Neuronal stem cell (in vitro differentiated cells): ENCODE measurements at regions not wholly inside any gene's neighbourhood (a gene's known extent, or its start where the extent isn't known, plus 50 kb on each side); places are given as distances from the start of the nearest gene placed in this dataset.

ENCODE experiments used
- DNase-seq: peaks from one replicate; pipeline ENCODE4 v3.0.0-alpha.2; 2013; ENCODE audit warnings: low spot score
- H2AFZ ChIP-seq: one replicate; pipeline ENCODE4 v1.6.1; 2013; ENCODE audit warnings: mild to moderate bottlenecking, low read length, inconsistent platforms
- H2AK5ac ChIP-seq: 2 replicates; pipeline ENCODE4 v1.6.1; 2013; ENCODE audit warnings: low read depth, mild to moderate bottlenecking, inconsistent platforms, low read length, moderate library complexity, mixed read lengths
- H2BK120ac ChIP-seq: 2 replicates; pipeline ENCODE4 v1.6.1; 2013; ENCODE audit warnings: low read depth, mild to moderate bottlenecking, inconsistent platforms, low read length, moderate library complexity, mixed read lengths
- H2BK12ac ChIP-seq: one replicate; pipeline ENCODE4 v1.6.1; 2013; ENCODE audit warnings: low read length, inconsistent platforms
- H2BK15ac ChIP-seq: 2 replicates; pipeline ENCODE4 v1.6.1; 2013; ENCODE audit warnings: mild to moderate bottlenecking, low read length, inconsistent platforms, mixed read lengths
- H2BK5ac ChIP-seq: one replicate; pipeline ENCODE4 v1.6.1; 2013; ENCODE audit warnings: inconsistent platforms, mild to moderate bottlenecking, low read length, moderate library complexity
- H3K14ac ChIP-seq: one replicate; pipeline ENCODE4 v1.6.1; 2013; ENCODE audit warnings: low read length, inconsistent platforms
- H3K18ac ChIP-seq: 2 replicates; pipeline ENCODE4 v1.6.1; 2013; ENCODE audit warnings: low read length, inconsistent platforms
- H3K23ac ChIP-seq: 2 replicates; pipeline ENCODE4 v1.6.1; 2013; ENCODE audit warnings: low read depth, mild to moderate bottlenecking, mixed read lengths, low read length, inconsistent platforms; ENCODE audit not compliant: poor library complexity
- H3K27ac ChIP-seq: replicated peaks from 3 replicates; pipeline ENCODE4 v1.5.1; 2013; ENCODE audit warnings: low read length, inconsistent platforms
- H3K27me3 ChIP-seq, 3 experiments: 2 replicates each; pipeline ENCODE4 v1.6.1; 2013; ENCODE audit warnings: low read length in 3 of 3, mild to moderate bottlenecking in 2 of 3, inconsistent platforms in 1 of 3, low read depth in 1 of 3, mixed read lengths in 1 of 3, moderate library complexity in 1 of 3; ENCODE audit not compliant: control insufficient read depth in 3 of 3, insufficient read depth in 3 of 3
- H3K36me3 ChIP-seq, 2 donors: replicated peaks in 1 of 2; 2 replicates each; pipeline ENCODE4 v1.6.1; 2013; ENCODE audit warnings: low read length in 2 of 2; ENCODE audit not compliant: control insufficient read depth in 2 of 2, insufficient read depth in 2 of 2
- H3K4ac ChIP-seq: 2 replicates; pipeline ENCODE4 v1.6.1; 2013; ENCODE audit warnings: inconsistent platforms, mild to moderate bottlenecking, low read length, moderate library complexity
- H3K4me1 ChIP-seq, 2 donors: 1 replicate in 1 of 2; 2 replicates in 1 of 2; pipeline ENCODE4 v1.6.1; 2013; ENCODE audit warnings: low read length in 2 of 2, low read depth in 1 of 2; ENCODE audit not compliant: control insufficient read depth in 2 of 2, insufficient read depth in 1 of 2
- H3K4me2 ChIP-seq: one replicate; pipeline ENCODE4 v1.6.1; 2013; ENCODE audit warnings: mild to moderate bottlenecking, low read length, inconsistent platforms; ENCODE audit not compliant: insufficient read depth, poor library complexity, severe bottlenecking
- H3K4me3 ChIP-seq, 2 donors: 2 replicates each; pipeline ENCODE4 v1.5.1; 2013; ENCODE audit warnings: low read length in 2 of 2, mild to moderate bottlenecking in 2 of 2, inconsistent platforms in 1 of 2, moderate library complexity in 1 of 2
- H3K79me1 ChIP-seq: one replicate; pipeline ENCODE4 v1.6.1; 2013; ENCODE audit warnings: low read depth, mild to moderate bottlenecking, inconsistent platforms, low read length, moderate library complexity
- H3K9ac ChIP-seq: one replicate; pipeline ENCODE4 v1.6.1; 2013; ENCODE audit warnings: mild to moderate bottlenecking, low read depth, low read length, inconsistent platforms; ENCODE audit not compliant: poor library complexity
- H3K9me3 ChIP-seq, 2 donors: replicated peaks in 1 of 2; 2 replicates each; pipeline versions ENCODE3 to v1.6.1; 2013; ENCODE audit warnings: low read length in 2 of 2, mild to moderate bottlenecking in 2 of 2, inconsistent platforms in 1 of 2, low read depth in 1 of 2, mixed read lengths in 1 of 2, moderate library complexity in 1 of 2; ENCODE audit not compliant: control insufficient read depth in 2 of 2, insufficient read depth in 1 of 2
- H4K8ac ChIP-seq: one replicate; pipeline ENCODE4 v1.6.1; 2013; ENCODE audit warnings: low read depth, mild to moderate bottlenecking, inconsistent platforms, low read length, moderate library complexity
- H4K91ac ChIP-seq: one replicate; pipeline ENCODE4 v1.6.1; 2013; ENCODE audit warnings: low read length, low read depth, mild to moderate bottlenecking, inconsistent platforms; ENCODE audit not compliant: poor library complexity
- WGBS, 2 donors: extraction: QIAGEN DNeasy Blood & Tissue Kit; methylation state at CpG; one replicate each; pipeline ENCODE4 v1.1.7; 2013; ENCODE audit warnings: missing lambda C conversion rate in 2 of 2, mixed read lengths in 1 of 2; ENCODE audit not compliant: insufficient read length in 2 of 2, insufficient replicate concordance in 1 of 2; ENCODE audit errors: extremely low coverage in 2 of 2; 5-methylcytosine and 5-hydroxymethylcytosine counted together

- Histone ChIP-seq H3K9ac (no peak overlapping the region), H2BK120ac (no peak overlapping the region), H3K36me3 (no peaks in the 10 kb centered on the region), H3K4me1 (peaks cover 0 to 4% of the 10 kb centered on the region in 2 donors), H3K9me3 (peaks cover 1 to 4% of the 10 kb centered on the region in 2 donors), H2BK12ac (no peak overlapping the region), H2BK15ac (peak overlapping the region; percentile 67), H3K14ac (no peak overlapping the region), H2AFZ (no peak overlapping the region), H3K27me3 (peaks cover 0 to 10% (median 0%) of the 10 kb centered on the region in 3 experiments), H4K8ac (no peak overlapping the region), H3K4me2 (no peak overlapping the region), H4K91ac (no peak overlapping the region), H3K18ac (peak overlapping the region; percentile 44), H3K79me1 (peaks cover 2% of the 10 kb centered on the region), H3K23ac (no peak overlapping the region), H2AK5ac (peak overlapping the region; percentile 86), H3K4ac (no peak overlapping the region), H2BK5ac (no peak overlapping the region), H3K4me3 (no peak overlapping the region), H3K27ac (no peak overlapping the region)
- no CpG with 5 or more reads among the region's 66 CpGs for WGBS, 2 donors
- DNase-seq = no peak
Measured at GRCh38 chr4:3642056-3642630, 109.9 kb upstream of the LRPAP1 start.

- Histone ChIP-seq H2BK5ac (no peak overlapping the region), H3K36me3 (no peaks in the 10 kb centered on the region), H3K23ac (no peak overlapping the region), H3K4ac (no peak overlapping the region), H3K79me1 (peaks cover 2% of the 10 kb centered on the region), H3K4me3 (no peak overlapping the region), H4K8ac (no peak overlapping the region), H3K4me1 (peaks cover 0 to 1% of the 10 kb centered on the region in 2 donors), H2BK15ac (no peak overlapping the region), H2AFZ (no peak overlapping the region), H2AK5ac (peak overlapping the region; percentile 81), H3K27me3 (peaks cover 0 to 10% (median 0%) of the 10 kb centered on the region in 3 experiments), H4K91ac (no peak overlapping the region), H3K4me2 (no peak overlapping the region), H3K9me3 (peaks cover 7 to 10% of the 10 kb centered on the region in 2 donors), H3K27ac (no peak overlapping the region), H2BK120ac (no peak overlapping the region), H3K18ac (no peak overlapping the region), H2BK12ac (no peak overlapping the region), H3K14ac (no peak overlapping the region), H3K9ac (no peak overlapping the region)
- no peak for DNase-seq
- WGBS, 2 donors = no CpG with 5 or more reads among the region's 12 CpGs
Measured at GRCh38 chr4:3641501-3641900, 109.3 kb upstream of the LRPAP1 start.

GRCh38 chr4:3640587-3640962, 108.4 kb upstream of the LRPAP1 start:
- H3K27ac ChIP-seq = no peak overlapping the region

DNA sequence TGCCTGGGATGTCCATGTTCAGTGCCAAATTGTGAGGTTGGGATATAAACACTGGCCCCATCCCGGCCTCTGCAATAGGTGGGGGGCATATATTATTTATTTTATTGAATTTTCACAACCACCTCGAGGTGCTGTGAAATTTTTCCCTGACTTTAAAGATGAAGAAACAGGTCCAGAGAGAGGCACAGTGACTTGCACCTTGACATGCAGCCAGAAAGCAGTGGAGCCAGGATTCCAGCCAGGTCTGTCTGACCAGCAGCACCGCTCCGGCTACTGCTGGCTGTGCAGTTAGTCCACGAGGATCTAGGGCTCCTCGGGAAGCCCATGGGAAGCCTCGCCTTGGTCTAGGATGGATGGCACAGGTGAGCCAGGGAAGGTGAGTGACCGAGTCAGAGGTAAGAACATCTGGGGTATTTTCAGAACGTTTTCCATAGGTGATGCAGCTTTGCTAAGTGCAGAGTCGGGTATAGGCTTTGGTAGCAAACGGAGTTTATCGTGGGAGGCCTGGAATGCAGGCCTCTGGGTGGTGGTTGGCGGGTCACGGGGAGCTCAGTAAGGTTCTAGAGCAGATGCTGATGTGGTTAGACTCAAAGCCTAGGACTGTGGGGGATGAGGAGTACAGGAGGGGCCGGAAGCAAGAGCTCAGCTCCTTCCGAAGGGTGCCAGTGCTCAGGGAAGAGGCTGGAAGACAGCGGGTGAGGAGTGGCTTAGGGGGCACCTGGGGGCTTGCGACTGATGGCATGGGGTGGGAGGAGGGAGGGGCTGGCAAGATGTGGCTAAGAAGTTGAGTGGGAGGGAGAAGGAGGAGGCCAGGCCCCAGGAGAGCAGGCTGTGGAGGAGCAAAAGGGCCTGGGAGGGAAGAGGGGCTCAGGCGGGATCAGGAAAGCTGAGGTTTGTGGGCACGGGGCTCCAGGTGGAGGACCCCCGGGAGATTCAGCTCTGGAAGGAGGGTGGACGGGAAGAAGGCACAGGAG, 107.7 kb upstream of the LRPAP1 start:
- Histone ChIP-seq H3K4me3 (no peak overlapping the region), H2AFZ (no peak overlapping the region), H2AK5ac (no peak overlapping the region), H3K4me2 (no peak overlapping the region), H3K14ac (peak overlapping the region; percentile 47), H2BK15ac (no peak overlapping the region), H3K36me3 (no peaks in the 10 kb centered on the region), H4K91ac (no peak overlapping the region), H3K9me3 (peaks cover 7 to 16% of the 10 kb centered on the region in 2 donors), H3K27me3 (peaks cover 0 to 7% (median 0%) of the 10 kb centered on the region in 3 experiments), H2BK120ac (no peak overlapping the region), H3K79me1 (peaks cover 2% of the 10 kb centered on the region), H3K23ac (no peak overlapping the region), H4K8ac (no peak overlapping the region), H3K9ac (no peak overlapping the region), H2BK12ac (no peak overlapping the region), H3K4me1 (peaks cover 0 to 1% of the 10 kb centered on the region in 2 donors), H2BK5ac (peak overlapping the region; percentile 15), H3K27ac (no peak overlapping the region), H3K4ac (no peak overlapping the region), H3K18ac (peak overlapping the region; percentile 92)
- DNase-seq = no peak
- no CpG with 5 or more reads among the region's 22 CpGs for WGBS, 2 donors

More at GRCh38 chr4:3640587-3640962, 108.4 kb upstream of the LRPAP1 start:
- H3K9ac ChIP-seq = no peak overlapping the region
- no peak overlapping the region for H3K4me3 ChIP-seq
- peaks cover 0 to 1% of the 10 kb centered on the region in 2 donors for H3K4me1 ChIP-seq
- peaks cover 7 to 14% of the 10 kb centered on the region in 2 donors for H3K9me3 ChIP-seq
- no peak overlapping the region for H3K14ac ChIP-seq
- WGBS, 2 donors = no CpG with 5 or more reads among the region's 15 CpGs
- peak overlapping the region; percentile 15 for H2BK15ac ChIP-seq
- H2BK5ac ChIP-seq = peak overlapping the region; percentile 15
- H3K4me2 ChIP-seq = no peak overlapping the region
- no peak overlapping the region for H4K8ac ChIP-seq
- no peak overlapping the region for H4K91ac ChIP-seq
- H2BK120ac ChIP-seq = no peak overlapping the region
- no peak for DNase-seq
- peak overlapping the region; percentile 23 for H2AK5ac ChIP-seq
- H3K79me1 ChIP-seq = peaks cover 2% of the 10 kb centered on the region
- no peak overlapping the region for H2BK12ac ChIP-seq
- H3K18ac ChIP-seq = peak overlapping the region; percentile 62
- no peak overlapping the region for H3K4ac ChIP-seq
- H3K27me3 ChIP-seq = peaks cover 0 to 10% (median 0%) of the 10 kb centered on the region in 3 experiments
- no peak overlapping the region for H2AFZ ChIP-seq
- no peaks in the 10 kb centered on the region for H3K36me3 ChIP-seq
- no peak overlapping the region for H3K23ac ChIP-seq
